Endothelial cell of umbilical vein (primary cell): ENCODE measurements at regions not wholly inside any gene's neighbourhood (a gene's known extent, or its start where the extent isn't known, plus 50 kb on each side); places are given as distances from the start of the nearest gene placed in this dataset.

Source experiments
- BruUV-seq: library from RNA; stranded (reverse); fragments of 400-500 nt; replicated peaks from 2 replicates; lab custom pipeline; 2021; lab: Mats Ljungman, UMichigan
- CTCF ChIA-PET: fragments of 300-600, 350-600 bp; sonication (Branson Sonifier 250); formaldehyde crosslinking; loops from one replicate; lab custom pipeline; 2021; ENCODE audit warnings: antibody characterized with exemption, inconsistent platforms; lab: Charles Lee
- POLR2A ChIA-PET: fragments of 300-600, 350-600 bp; sonication (Branson Sonifier 250); formaldehyde crosslinking; loops from one replicate; lab custom pipeline; 2021; ENCODE audit warnings: antibody characterized with exemption, inconsistent platforms; lab: Charles Lee
- DNase-seq: peaks from one replicate; pipeline ENCODE4 v3.0.0-alpha.2; 2011; ENCODE audit warnings: low read depth, low spot score
- FAIRE-seq: peaks from 2 replicates; lab custom pipeline; 2011; peaks lifted over from hg19 to GRCh38; lab: Jason Lieb, UNC
- H2AFZ ChIP-seq: 2 replicates; pipeline ENCODE4 v1.6.0; 2012; ENCODE audit warnings: low read depth, low read length, control low read depth, inconsistent platforms
- H3K27ac ChIP-seq: 2 replicates; pipeline ENCODE4 v1.5.1; 2011; ENCODE audit warnings: low read depth, mild to moderate bottlenecking, control low read depth, low read length, moderate library complexity; ENCODE audit not compliant: insufficient read depth
- H3K27me3 ChIP-seq, 2 experiments: 2 replicates each; pipeline versions ENCODE4 v1.6.0 to v1.6.1; 2011; ENCODE audit warnings: low read length in 2 of 2, mixed read lengths in 1 of 2; ENCODE audit not compliant: control insufficient read depth in 2 of 2, insufficient read depth in 2 of 2
- H3K36me3 ChIP-seq, 2 experiments: 2 replicates in 1 of 2; 3 replicates in 1 of 2; pipeline ENCODE4 v1.5.1; 2011; ENCODE audit warnings: low read length in 2 of 2, mild to moderate bottlenecking in 1 of 2, moderate library complexity in 1 of 2; ENCODE audit not compliant: control insufficient read depth in 2 of 2, insufficient read depth in 2 of 2; ENCODE audit errors: extremely low read depth in 1 of 2
- H3K4me1 ChIP-seq: 3 replicates; pipeline ENCODE4 v1.5.1; 2011; ENCODE audit warnings: mild to moderate bottlenecking, low read length; ENCODE audit not compliant: control insufficient read depth, insufficient read depth; ENCODE audit errors: extremely low read depth
- H3K4me2 ChIP-seq: 2 replicates; pipeline ENCODE4 v1.6.1; 2011; ENCODE audit warnings: low read length, control low read depth, mixed read lengths; ENCODE audit not compliant: insufficient read depth
- H3K4me3 ChIP-seq, 3 experiments: fragments of 200-600 bp in 1 of 3; sonication (generic), shearing (Covaris generic) in 1 of 3; replicated peaks in 1 of 3; 2 replicates each; pipeline ENCODE4 v1.5.1; 2011 to 2016; ENCODE audit warnings: control low read depth in 3 of 3, low read length in 3 of 3, mild to moderate bottlenecking in 2 of 3, inconsistent platforms in 1 of 3, low read depth in 1 of 3, moderate library complexity in 1 of 3; ENCODE audit not compliant: insufficient read depth in 1 of 3
- H3K79me2 ChIP-seq: 2 replicates; pipeline ENCODE4 v1.6.0; 2012; ENCODE audit warnings: low read length, inconsistent platforms; ENCODE audit not compliant: control insufficient read depth, insufficient read depth
- H3K9ac ChIP-seq: replicated peaks from 2 replicates; pipeline ENCODE3; 2011; ENCODE audit warnings: low read length, control low read depth; ENCODE audit not compliant: insufficient read depth; ENCODE audit errors: extremely low read depth
- H3K9me1 ChIP-seq: replicated peaks from 3 replicates; pipeline ENCODE4 v1.6.0; 2011; ENCODE audit warnings: mild to moderate bottlenecking, low read length; ENCODE audit not compliant: control insufficient read depth, insufficient read depth; ENCODE audit errors: extremely low read depth
- H3K9me3 ChIP-seq: replicated peaks from 2 replicates; pipeline ENCODE4 v1.5.1; 2012; ENCODE audit warnings: low read length, inconsistent platforms; ENCODE audit not compliant: control insufficient read depth, insufficient read depth
- H4K20me1 ChIP-seq: replicated peaks from 2 replicates; pipeline ENCODE3; 2011; ENCODE audit warnings: mild to moderate bottlenecking, low read length; ENCODE audit not compliant: control insufficient read depth, insufficient read depth; ENCODE audit errors: extremely low read depth
- EZH2 ChIP-seq: IDR thresholded peaks from 2 replicates; pipeline ENCODE4 v1.6.1; 2012; ENCODE audit warnings: borderline replicate concordance, low read depth, mild to moderate bottlenecking, moderate library complexity, low read length, inconsistent platforms; ENCODE audit not compliant: severe bottlenecking
- FOS ChIP-seq: IDR thresholded peaks from 2 replicates; pipeline ENCODE4 v1.6.1; 2011; ENCODE audit warnings: mild to moderate bottlenecking, low read length, moderate library complexity, borderline replicate concordance; ENCODE audit not compliant: insufficient read depth
- GATA2 ChIP-seq: IDR thresholded peaks from 2 replicates; pipeline ENCODE4 v1.7.0; 2011; ENCODE audit warnings: low read depth, mild to moderate bottlenecking, moderate library complexity, mixed read lengths, low read length; ENCODE audit not compliant: insufficient read length, insufficient read depth
- JUN ChIP-seq: IDR thresholded peaks from 2 replicates; pipeline ENCODE4 v1.6.1; 2011; ENCODE audit warnings: borderline replicate concordance, low read depth; ENCODE audit not compliant: insufficient read length, insufficient read depth
- MYC ChIP-seq: IDR thresholded peaks from one replicate; pipeline ENCODE4 v1.6.1; 2011; ENCODE audit warnings: mild to moderate bottlenecking, low read depth, low read length
- POLR2A ChIP-seq: IDR thresholded peaks from 2 replicates; pipeline ENCODE4 v1.6.1; 2012; ENCODE audit warnings: low read depth, mild to moderate bottlenecking, control low read depth, low read length
- POLR2AphosphoS5 ChIP-seq: IDR thresholded peaks from 2 replicates; pipeline ENCODE4 v1.6.1; 2012; ENCODE audit warnings: low read depth, mild to moderate bottlenecking, control low read depth, low read length, moderate library complexity; ENCODE audit not compliant: insufficient read depth
- dilution Hi-C: fragments of 300-500 bp; cut with MboI; formaldehyde crosslinking; loops from one replicate; pipeline ENCODE4 v1.15.0; 2019; ENCODE audit warnings: low sequenced_read_pairs; ENCODE audit not compliant: extremely low pct_ligation_motif_present
- intact Hi-C: fragments of 100-400 bp; cut with micrococcal nuclease; formaldehyde crosslinking; loops from one replicate; pipeline ENCODE4 v1.10.0; 2022
- TF ChIP-seq, protein P1 (sequence below), 2 donors: IDR thresholded peaks; 1 replicate in 1 of 2; 2 replicates in 1 of 2; pipeline ENCODE4 v1.5.1; 2011; ENCODE audit warnings: low read length in 2 of 2, mild to moderate bottlenecking in 2 of 2, moderate library complexity in 2 of 2, control low read depth in 1 of 2, inconsistent platforms in 1 of 2, low read depth in 1 of 2; ENCODE audit not compliant: insufficient read depth in 1 of 2; ENCODE audit errors: extremely low read depth in 1 of 2
- TF ChIP-seq, protein P2 (sequence below): IDR thresholded peaks from 2 replicates; pipeline ENCODE4 v1.6.1; 2011; ENCODE audit not compliant: insufficient read depth, insufficient read length

DNA sequence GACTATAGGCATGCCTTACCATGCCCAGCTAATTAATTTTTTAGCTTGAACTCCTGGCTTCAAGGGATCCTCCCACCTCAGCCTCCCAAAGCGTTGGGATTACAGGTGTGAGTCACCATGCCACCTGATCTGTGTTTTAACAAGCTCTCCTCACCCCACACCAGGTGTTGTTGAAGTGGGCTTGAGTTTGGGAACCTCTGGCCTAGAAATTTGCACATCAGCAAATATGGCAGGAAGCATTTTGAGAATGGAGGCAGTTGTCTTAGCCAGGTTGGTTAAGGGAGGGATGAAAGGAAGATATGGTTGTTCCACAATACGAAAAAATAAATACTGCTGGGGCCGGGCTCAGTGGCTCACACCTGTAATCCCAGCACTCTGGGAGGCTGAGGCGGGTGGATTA is 433.1 kb downstream of the TYW1 start:
- DNase-seq: no peak
- H3K4me3 ChIP-seq: no peak overlapping the region
- FAIRE-seq: no peak
- CTCF ChIA-PET: no interaction called here
- H3K9me3 ChIP-seq: no peaks in the 10 kb centered on the region
- intact Hi-C loops (no loop called here), dilution Hi-C loops (no loop called here)
- no peaks in the 10 kb centered on the region for H3K4me1 ChIP-seq
- no peak overlapping the region for H3K27ac ChIP-seq
- no TSS peak for BruUV-seq
- no peaks in the 10 kb centered on the region for H4K20me1 ChIP-seq
- no peaks in the 10 kb centered on the region for H3K9me1 ChIP-seq
- H3K79me2 ChIP-seq: no peaks in the 10 kb centered on the region
- H3K27me3 ChIP-seq: no peaks in the 10 kb centered on the region
- no peak overlapping the region for H3K9ac ChIP-seq
- no peak overlapping the region for H2AFZ ChIP-seq
- no peak for TF ChIP-seq MYC
- TF ChIP-seq, protein P1, sequence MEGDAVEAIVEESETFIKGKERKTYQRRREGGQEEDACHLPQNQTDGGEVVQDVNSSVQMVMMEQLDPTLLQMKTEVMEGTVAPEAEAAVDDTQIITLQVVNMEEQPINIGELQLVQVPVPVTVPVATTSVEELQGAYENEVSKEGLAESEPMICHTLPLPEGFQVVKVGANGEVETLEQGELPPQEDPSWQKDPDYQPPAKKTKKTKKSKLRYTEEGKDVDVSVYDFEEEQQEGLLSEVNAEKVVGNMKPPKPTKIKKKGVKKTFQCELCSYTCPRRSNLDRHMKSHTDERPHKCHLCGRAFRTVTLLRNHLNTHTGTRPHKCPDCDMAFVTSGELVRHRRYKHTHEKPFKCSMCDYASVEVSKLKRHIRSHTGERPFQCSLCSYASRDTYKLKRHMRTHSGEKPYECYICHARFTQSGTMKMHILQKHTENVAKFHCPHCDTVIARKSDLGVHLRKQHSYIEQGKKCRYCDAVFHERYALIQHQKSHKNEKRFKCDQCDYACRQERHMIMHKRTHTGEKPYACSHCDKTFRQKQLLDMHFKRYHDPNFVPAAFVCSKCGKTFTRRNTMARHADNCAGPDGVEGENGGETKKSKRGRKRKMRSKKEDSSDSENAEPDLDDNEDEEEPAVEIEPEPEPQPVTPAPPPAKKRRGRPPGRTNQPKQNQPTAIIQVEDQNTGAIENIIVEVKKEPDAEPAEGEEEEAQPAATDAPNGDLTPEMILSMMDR (IDR thresholded peaks at IDR 0.05; ENCODE audit: extremely low read depth in 1 of 2, insufficient read depth in 1 of 2, low read depth in 1 of 2, low read length in 2 of 2): no peak
- H3K36me3 ChIP-seq: no peaks in the 10 kb centered on the region
- POLR2A ChIA-PET: no interaction called here
- no peak overlapping the region for H3K4me2 ChIP-seq

DNA sequence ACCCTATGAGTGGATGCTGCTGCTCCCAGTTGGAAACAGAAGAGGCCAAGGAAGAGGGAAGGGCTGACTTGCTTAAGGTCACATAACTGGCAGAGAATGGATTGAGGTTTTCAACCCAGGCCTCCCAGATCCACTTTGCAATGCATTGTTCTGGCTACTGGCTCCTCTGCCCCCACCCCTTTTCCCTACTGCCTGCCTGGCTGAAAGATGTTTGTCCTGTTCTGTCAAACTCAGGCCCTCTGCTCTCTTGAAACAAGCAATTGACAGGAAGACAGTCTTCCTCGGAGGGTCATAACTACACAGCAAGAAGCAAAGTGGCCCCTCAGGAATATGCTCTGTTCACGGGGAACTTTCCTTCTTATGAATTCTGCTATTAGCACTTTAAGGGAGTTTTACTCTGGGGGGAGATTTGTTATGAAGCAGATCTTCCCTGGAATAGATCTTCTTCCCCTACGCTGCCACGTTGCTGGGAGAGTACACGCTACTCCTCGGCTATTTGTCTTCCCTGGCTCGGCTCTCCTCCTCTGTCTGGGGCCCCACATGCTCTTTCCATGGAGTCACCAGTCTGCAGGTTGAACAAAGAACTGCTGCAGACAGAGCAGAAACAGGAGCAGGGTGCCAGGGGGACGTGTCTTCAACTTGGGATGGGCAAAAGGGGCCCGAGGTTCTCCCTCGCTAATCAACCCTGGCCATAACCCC is 436.1 kb downstream of the TYW1 start:
- intact Hi-C loops: no loop called here
- dilution Hi-C loops: no loop called here
- DNase-seq: no peak
- Histone ChIP-seq H3K9ac (no peak overlapping the region), H3K9me3 (no peaks in the 10 kb centered on the region), H2AFZ (no peak overlapping the region), H4K20me1 (no peaks in the 10 kb centered on the region), H3K27ac (no peak overlapping the region), H3K4me2 (no peak overlapping the region), H3K4me1 (no peaks in the 10 kb centered on the region), H3K36me3 (no peaks in the 10 kb centered on the region), H3K9me1 (no peaks in the 10 kb centered on the region), H3K27me3 (no peaks in the 10 kb centered on the region), H3K79me2 (no peaks in the 10 kb centered on the region), H3K4me3 (no peak overlapping the region)
- no peak for TF ChIP-seq GATA2
- no peak for TF ChIP-seq EZH2
- TF ChIP-seq POLR2AphosphoS5: no peak
- no peak for TF ChIP-seq POLR2A
- TF ChIP-seq, protein P1 (IDR thresholded peaks at IDR 0.05; ENCODE audit: extremely low read depth in 1 of 2, insufficient read depth in 1 of 2, low read depth in 1 of 2, low read length in 2 of 2): no peak
- TF ChIP-seq, protein P2, sequence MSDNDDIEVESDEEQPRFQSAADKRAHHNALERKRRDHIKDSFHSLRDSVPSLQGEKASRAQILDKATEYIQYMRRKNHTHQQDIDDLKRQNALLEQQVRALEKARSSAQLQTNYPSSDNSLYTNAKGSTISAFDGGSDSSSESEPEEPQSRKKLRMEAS: no peak
- TF ChIP-seq FOS: no peak
- TF ChIP-seq JUN: no peak
- no peak for TF ChIP-seq MYC
- CTCF ChIA-PET: no interaction called here
- POLR2A ChIA-PET: no interaction called here
- no TSS peak for BruUV-seq
- FAIRE-seq: no peak
